H9 (cell line): ENCODE measurements at regions not wholly inside any gene's neighbourhood (a gene's known extent, or its start where the extent isn't known, plus 50 kb on each side); places are given as distances from the start of the nearest gene placed in this dataset.

Experiments
- DNase-seq: peaks from one replicate; pipeline ENCODE4 v3.0.0-alpha.2; 2017
- H2AFZ ChIP-seq: one replicate; pipeline ENCODE4 v1.6.1; 2013; ENCODE audit warnings: mild to moderate bottlenecking, low read length, control low read depth, moderate library complexity
- H2AK5ac ChIP-seq: 2 replicates; pipeline ENCODE4 v1.6.1; 2013; ENCODE audit warnings: low read length, control low read depth, mixed read lengths; ENCODE audit not compliant: insufficient read length
- H2BK120ac ChIP-seq: one replicate; pipeline ENCODE4 v1.6.1; 2013; ENCODE audit warnings: low read depth, mild to moderate bottlenecking, low read length, control low read depth, inconsistent platforms; ENCODE audit not compliant: poor library complexity, severe bottlenecking
- H2BK12ac ChIP-seq: 2 replicates; pipeline ENCODE4 v1.6.1; 2013; ENCODE audit warnings: low read length, control low read depth, mixed read lengths, low read depth; ENCODE audit not compliant: insufficient read length
- H2BK15ac ChIP-seq: 2 replicates; pipeline ENCODE4 v1.6.1; 2013; ENCODE audit warnings: low read depth, low read length, control low read depth
- H2BK20ac ChIP-seq: one replicate; pipeline ENCODE4 v1.6.1; 2013; ENCODE audit warnings: low read depth, mild to moderate bottlenecking, low read length, control low read depth, inconsistent platforms; ENCODE audit not compliant: poor library complexity, severe bottlenecking
- H2BK5ac ChIP-seq: 2 replicates; pipeline ENCODE4 v1.6.1; 2013; ENCODE audit warnings: low read length, control low read depth, mixed read lengths; ENCODE audit not compliant: insufficient read length
- H3K14ac ChIP-seq: 2 replicates; pipeline ENCODE4 v1.6.1; 2013; ENCODE audit warnings: low read length, control low read depth; ENCODE audit not compliant: insufficient read depth
- H3K18ac ChIP-seq: 2 replicates; pipeline ENCODE4 v1.6.1; 2013; ENCODE audit warnings: low read depth, mild to moderate bottlenecking, mixed read lengths, low read length, control low read depth; ENCODE audit not compliant: insufficient read length
- H3K23ac ChIP-seq: 2 replicates; pipeline ENCODE4 v1.6.1; 2013; ENCODE audit warnings: low read length, control low read depth, mixed read lengths, low read depth; ENCODE audit not compliant: insufficient read length
- H3K23me2 ChIP-seq: 2 replicates; pipeline ENCODE4 v1.6.1; 2013; ENCODE audit warnings: low read depth, mild to moderate bottlenecking, mixed read lengths, low read length, control low read depth; ENCODE audit not compliant: insufficient read length, poor library complexity, severe bottlenecking
- H3K27ac ChIP-seq: 2 replicates; pipeline ENCODE4 v1.5.1; 2013; ENCODE audit warnings: low read length, control low read depth, mixed read lengths, low read depth; ENCODE audit not compliant: insufficient read length
- H3K27me3 ChIP-seq: 2 replicates; pipeline ENCODE4 v1.6.1; 2013; ENCODE audit warnings: low read length, control low read depth, inconsistent platforms; ENCODE audit not compliant: insufficient read depth
- H3K4ac ChIP-seq: 2 replicates; pipeline ENCODE4 v1.6.1; 2013; ENCODE audit warnings: low read depth, mild to moderate bottlenecking, control low read depth, inconsistent platforms, low read length, moderate library complexity
- H3K4me1 ChIP-seq: 2 replicates; pipeline ENCODE4 v1.6.1; 2013; ENCODE audit warnings: low read length, control low read depth, inconsistent platforms; ENCODE audit not compliant: insufficient read depth
- H3K4me2 ChIP-seq: 2 replicates; pipeline ENCODE4 v1.6.1; 2013; ENCODE audit warnings: low read length, control low read depth, mixed read lengths; ENCODE audit not compliant: insufficient read length, insufficient read depth
- H3K56ac ChIP-seq: 2 replicates; pipeline ENCODE4 v1.6.1; 2013; ENCODE audit warnings: low read depth, mild to moderate bottlenecking, mixed read lengths, low read length, control low read depth; ENCODE audit not compliant: insufficient read length
- H3K79me1 ChIP-seq: 2 replicates; pipeline ENCODE4 v1.6.1; 2013; ENCODE audit warnings: low read depth, mild to moderate bottlenecking, moderate library complexity, low read length, control low read depth, inconsistent platforms; ENCODE audit not compliant: insufficient read depth, poor library complexity, severe bottlenecking
- H3K79me2 ChIP-seq: 2 replicates; pipeline ENCODE4 v1.6.1; 2013; ENCODE audit warnings: low read length, control low read depth, inconsistent platforms; ENCODE audit not compliant: insufficient read depth
- H3K9ac ChIP-seq: 2 replicates; pipeline ENCODE4 v1.6.1; 2013; ENCODE audit warnings: low read length, control low read depth, mixed read lengths; ENCODE audit not compliant: insufficient read length; ENCODE audit errors: extremely low read depth
- H3K9me3 ChIP-seq: one replicate; pipeline ENCODE4 v1.6.1; 2013; ENCODE audit warnings: low read depth, low read length, inconsistent platforms; ENCODE audit not compliant: control insufficient read depth
- H3T11ph ChIP-seq: one replicate; pipeline ENCODE4 v1.6.1; 2013; ENCODE audit warnings: mild to moderate bottlenecking, low read length, control low read depth, inconsistent platforms
- H4K20me1 ChIP-seq: one replicate; pipeline ENCODE4 v1.6.1; 2013; ENCODE audit not compliant: control insufficient read depth, insufficient read length, insufficient read depth
- H4K5ac ChIP-seq: 2 replicates; pipeline ENCODE4 v1.6.1; 2013; ENCODE audit warnings: low read depth, mild to moderate bottlenecking, mixed read lengths, low read length, control low read depth; ENCODE audit not compliant: insufficient read length
- H4K8ac ChIP-seq: replicated peaks from 2 replicates; pipeline ENCODE4 v1.6.1; 2013; ENCODE audit warnings: low read length, control low read depth, mixed read lengths, low read depth; ENCODE audit not compliant: insufficient read length
- H4K91ac ChIP-seq: 2 replicates; pipeline ENCODE4 v1.6.1; 2013; ENCODE audit warnings: low read depth, mild to moderate bottlenecking, moderate library complexity, mixed read lengths, low read length, control low read depth; ENCODE audit not compliant: insufficient read length
- H3K27ac Mint-ChIP-seq, 3 experiments: 2 replicates in 2 of 3; 3 replicates in 1 of 3; pipeline ENCODE4 v1.8.0; 2020 to 2021; ENCODE audit warnings: mixed read lengths in 3 of 3, mild to moderate bottlenecking in 1 of 3, moderate library complexity in 1 of 3
- H3K27me3 Mint-ChIP-seq: 2 replicates; pipeline ENCODE4 v1.8.0; 2021; ENCODE audit warnings: low read depth, mild to moderate bottlenecking, moderate library complexity, mixed read lengths
- H3K36me3 Mint-ChIP-seq, 3 experiments: 2 replicates in 2 of 3; 3 replicates in 1 of 3; pipeline ENCODE4 v1.8.0; 2020 to 2021; ENCODE audit warnings: low read depth in 3 of 3, mixed read lengths in 3 of 3; ENCODE audit not compliant: insufficient read depth in 1 of 3
- H3K4me1 Mint-ChIP-seq, 2 experiments: 2 replicates each; pipeline ENCODE4 v1.8.0; 2020; ENCODE audit warnings: mixed read lengths in 2 of 2
- H3K4me3 Mint-ChIP-seq, 2 experiments: 2 replicates in 1 of 2; 3 replicates in 1 of 2; pipeline ENCODE4 v1.8.0; 2020 to 2021; ENCODE audit warnings: mild to moderate bottlenecking in 2 of 2, mixed read lengths in 2 of 2, moderate library complexity in 1 of 2
- H3K9me3 Mint-ChIP-seq, 2 experiments: 2 replicates in 1 of 2; 3 replicates in 1 of 2; pipeline ENCODE4 v1.8.0; 2020; ENCODE audit warnings: mild to moderate bottlenecking in 2 of 2, mixed read lengths in 2 of 2, moderate library complexity in 1 of 2
- CTCF ChIP-seq: fragments of 200-600 bp; sonication (generic); conservative IDR thresholded peaks from 3 replicates; pipeline ENCODE4 v1.8.0; 2021; ENCODE audit warnings: antibody characterized with exemption, mild to moderate bottlenecking
- WGBS: extraction: QIAGEN DNeasy Blood & Tissue Kit; methylation state at CpG from one replicate; pipeline ENCODE4 v1.1.7; 2013; ENCODE audit warnings: missing lambda C conversion rate, low lambda C conversion rate, mixed read lengths; ENCODE audit not compliant: insufficient read length; ENCODE audit errors: extremely low coverage; 5-methylcytosine and 5-hydroxymethylcytosine counted together

GRCh38 chr6:140601021-140601808, 1226.8 kb upstream of the CITED2 start:
- Histone ChIP-seq H3K4ac (no peak overlapping the region), H2BK20ac (no peak overlapping the region), H3T11ph (no peak overlapping the region), H2BK15ac (no peak overlapping the region), H3K23me2 (no peaks in the 10 kb centered on the region), H4K5ac (no peak overlapping the region), H3K27ac (no peak overlapping the region), H2BK120ac (no peak overlapping the region), H4K20me1 (no peaks in the 10 kb centered on the region), H4K8ac (no peak overlapping the region), H3K79me2 (no peaks in the 10 kb centered on the region), H2BK12ac (no peak overlapping the region), H3K9ac (no peak overlapping the region), H2AK5ac (no peak overlapping the region), H3K4me1 (no peaks in the 10 kb centered on the region), H3K56ac (no peak overlapping the region), H3K4me2 (no peak overlapping the region), H3K23ac (no peak overlapping the region), H2BK5ac (no peak overlapping the region), H4K91ac (no peak overlapping the region), H3K18ac (no peak overlapping the region), H3K9me3 (no peaks in the 10 kb centered on the region), H3K14ac (no peak overlapping the region), H3K79me1 (no peaks in the 10 kb centered on the region), H2AFZ (no peak overlapping the region), H3K27me3 (no peaks in the 10 kb centered on the region)
- H3K27me3 Mint-ChIP-seq: no peaks in the 10 kb centered on the region
- TF ChIP-seq CTCF: no peak
- no peak for DNase-seq
- H3K4me3 Mint-ChIP-seq: no peak overlapping the region
- peaks cover 0 to 3% of the 10 kb centered on the region in 2 experiments; a peak in 1 of 5 replicates for H3K9me3 Mint-ChIP-seq
- peaks cover 4 to 8% of the 10 kb centered on the region in 2 experiments for H3K4me1 Mint-ChIP-seq
- no CpG with 5 or more reads among the region's 3 CpGs for WGBS
- H3K27ac Mint-ChIP-seq: no peak overlapping the region
- H3K36me3 Mint-ChIP-seq: no peaks in the 10 kb centered on the region
